ENCODE measurements at regions not wholly inside any gene's neighbourhood (a gene's known extent, or its start where the extent isn't known, plus 50 kb on each side); places are given as distances from the start of the nearest gene placed in this dataset.

- ATAC-seq (no peak), DNase-seq (no peak)
- intact Hi-C loops (cut with DNase I, micrococcal nuclease) = no loop called here
- H3K9me3 ChIP-seq = no peaks in the 10 kb centered on the region
- H3K4me3 ChIP-seq = no peak overlapping the region
- TF ChIP-seq CTCF (IDR thresholded peaks at IDR 0.05) = no peak
- H3K4me1 ChIP-seq (ENCODE audit: low read depth) = no peaks in the 10 kb centered on the region
- no peaks in the 10 kb centered on the region for H3K36me3 ChIP-seq (ENCODE audit: low read depth)
These were observed 499.1 kb upstream of the MAN1A1 start for GRCh38 chr6:119848696-119849095.

GRCh38 chr6:119845161-119845560 lies 495.6 kb upstream of the MAN1A1 start:
- ATAC-seq (no peak), DNase-seq (no peak)
- Histone ChIP-seq H3K9me3 (no peaks in the 10 kb centered on the region), H3K4me3 (no peak overlapping the region), H3K36me3 (ENCODE audit: low read depth) (no peaks in the 10 kb centered on the region), H3K4me1 (ENCODE audit: low read depth) (no peaks in the 10 kb centered on the region)
- intact Hi-C loops (cut with DNase I, micrococcal nuclease) = no loop called here
- TF ChIP-seq CTCF (IDR thresholded peaks at IDR 0.05) = no peak

- H3K4me3 ChIP-seq = no peak overlapping the region
- ATAC-seq (no peak), DNase-seq (no peak)
- intact Hi-C loops (cut with DNase I, micrococcal nuclease) = no loop called here
- no peaks in the 10 kb centered on the region for H3K4me1 ChIP-seq (ENCODE audit: low read depth)
- no peaks in the 10 kb centered on the region for H3K9me3 ChIP-seq
- TF ChIP-seq CTCF (IDR thresholded peaks at IDR 0.05) = no peak
- no peaks in the 10 kb centered on the region for H3K36me3 ChIP-seq (ENCODE audit: low read depth)
These were observed 494.8 kb upstream of the MAN1A1 start for GRCh38 chr6:119844387-119844786.

- DNase-seq = peak in 1 of 3 donors; percentile 25
- TF ChIP-seq CTCF (IDR thresholded peaks at IDR 0.05) = no peak
- H3K4me3 ChIP-seq = no peak overlapping the region
- H3K9me3 ChIP-seq = no peaks in the 10 kb centered on the region
- no peaks in the 10 kb centered on the region for H3K36me3 ChIP-seq (ENCODE audit: low read depth)
- no peak for ATAC-seq
- intact Hi-C loops (cut with DNase I, micrococcal nuclease) = no loop called here
- H3K4me1 ChIP-seq (ENCODE audit: low read depth) = no peaks in the 10 kb centered on the region
These were observed 492.6 kb upstream of the MAN1A1 start for GRCh38 chr6:119842191-119842590.

- no peak for ATAC-seq
These were observed 488.5 kb upstream of the MAN1A1 start for GRCh38 chr6:119838043-119838442.

More at GRCh38 chr6:119838043-119838442, 488.5 kb upstream of the MAN1A1 start:
- Histone ChIP-seq H3K4me3 (no peak overlapping the region), H3K36me3 (ENCODE audit: low read depth) (no peaks in the 10 kb centered on the region), H3K9me3 (no peaks in the 10 kb centered on the region), H3K4me1 (ENCODE audit: low read depth) (no peaks in the 10 kb centered on the region)
- DNase-seq = no peak
- intact Hi-C loops (cut with DNase I, micrococcal nuclease) = no loop called here
- TF ChIP-seq CTCF (IDR thresholded peaks at IDR 0.05) = no peak
